ENCODE measurements at regions not wholly inside any gene's neighbourhood (a gene's known extent, or its start where the extent isn't known, plus 50 kb on each side); places are given as distances from the start of the nearest gene placed in this dataset.

- TF ChIP-seq CTCF (IDR thresholded peaks at IDR 0.05) (no peak), POLR2A (IDR thresholded peaks at IDR 0.05) (no peak)
Observed at GRCh38 chr12:23474438-23474976, 475.0 kb downstream of the SOX5 start.

Measured in lower leg skin (tissue), 3 donors.